CD4-positive, alpha-beta T cell treated with Interleukin-4 for 4 hours (primary cell): ENCODE measurements at regions not wholly inside any gene's neighbourhood (a gene's known extent, or its start where the extent isn't known, plus 50 kb on each side); places are given as distances from the start of the nearest gene placed in this dataset.
"Not testable (repeated sequence)": the region's sequence is repeated elsewhere in the genome, so short reads cannot be mapped to it uniquely, and the experiment has no call there.

ENCODE experiments used
- DNase-seq: peaks from one replicate; pipeline ENCODE4 v3.0.0-alpha.2; 2020

- no peak for DNase-seq
Measured at GRCh38 chr2:142756430-142756829, 121.0 kb upstream of the KYNU start.

GRCh38 chr2:142755191-142755590, 122.3 kb upstream of the KYNU start:
- no peak for DNase-seq

- DNase-seq = no peak
Measured at GRCh38 chr2:142754182-142754581, 123.3 kb upstream of the KYNU start.

DNA sequence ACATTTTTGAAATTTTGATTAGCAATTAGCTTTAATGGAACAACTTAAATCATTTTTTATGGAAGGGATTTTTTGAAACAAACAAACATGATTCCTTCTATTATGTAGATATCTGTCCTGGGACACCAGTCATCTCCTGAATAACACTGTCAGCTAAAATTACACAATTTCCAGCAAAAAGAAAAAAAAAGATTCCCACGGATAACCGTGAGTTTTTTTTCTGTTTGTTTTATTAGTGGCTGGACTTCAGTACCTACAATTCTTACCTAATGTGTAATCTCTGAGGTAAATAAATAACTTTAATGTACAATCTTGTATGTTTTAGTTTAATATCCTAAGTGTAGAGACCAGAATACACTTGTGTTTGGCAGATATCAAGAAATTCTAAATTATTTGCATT, 126.6 kb upstream of the KYNU start:
- no peak for DNase-seq

DNA sequence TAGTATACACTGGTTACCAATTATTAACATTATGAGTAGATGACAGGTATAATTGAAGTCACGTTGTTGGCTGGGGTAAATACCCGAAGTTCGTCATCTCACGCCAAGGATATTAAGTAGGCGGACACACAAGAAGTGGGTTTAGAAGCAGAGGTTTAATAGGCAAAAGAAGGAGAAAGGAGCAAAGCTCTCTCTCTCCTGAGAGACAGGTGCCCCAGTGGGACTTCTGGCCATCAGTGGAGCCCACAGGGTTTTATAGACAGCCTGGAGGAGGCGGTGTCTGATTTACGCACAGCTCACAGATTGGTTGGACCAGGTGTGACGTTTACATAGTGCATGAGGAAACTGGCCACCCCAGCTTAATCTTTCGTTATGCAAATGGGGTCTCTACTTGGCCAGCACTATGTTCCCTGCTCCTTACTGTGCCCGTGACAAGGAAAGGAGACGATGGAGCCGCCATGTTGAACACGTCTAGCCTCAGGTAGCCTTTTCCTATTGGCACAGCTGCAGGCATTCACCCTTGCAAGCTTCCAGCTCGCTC, 128.8 kb upstream of the KYNU start:
- no peak for DNase-seq

GRCh38 chr2:142745691-142746090, 131.8 kb upstream of the KYNU start:
- DNase-seq = no peak

- no peak for DNase-seq
Measured at GRCh38 chr2:142742371-142743214, 134.9 kb upstream of the KYNU start.

GRCh38 chr2:142741764-142742269, 135.6 kb upstream of the KYNU start:
- no peak for DNase-seq

DNA sequence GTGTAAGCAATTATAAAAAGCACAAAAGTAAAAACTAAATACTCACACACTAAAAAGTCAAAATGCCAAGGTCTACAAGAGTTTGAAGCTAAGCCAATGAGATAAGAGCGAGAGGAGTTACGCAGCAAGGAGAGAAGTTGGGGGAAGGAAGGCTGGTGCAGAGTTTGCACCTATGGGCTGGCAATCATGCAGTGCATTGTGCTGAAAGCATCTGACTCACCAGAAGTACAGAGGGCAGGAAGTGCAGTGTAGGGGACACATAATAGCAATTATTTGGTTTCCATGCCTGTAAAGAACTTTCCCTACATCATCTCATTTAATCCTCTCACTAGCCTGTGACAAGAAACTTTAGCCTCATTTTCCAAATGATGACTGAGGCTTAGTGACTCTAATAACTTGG, 142.7 kb upstream of the KYNU start:
- no peak for DNase-seq

DNA sequence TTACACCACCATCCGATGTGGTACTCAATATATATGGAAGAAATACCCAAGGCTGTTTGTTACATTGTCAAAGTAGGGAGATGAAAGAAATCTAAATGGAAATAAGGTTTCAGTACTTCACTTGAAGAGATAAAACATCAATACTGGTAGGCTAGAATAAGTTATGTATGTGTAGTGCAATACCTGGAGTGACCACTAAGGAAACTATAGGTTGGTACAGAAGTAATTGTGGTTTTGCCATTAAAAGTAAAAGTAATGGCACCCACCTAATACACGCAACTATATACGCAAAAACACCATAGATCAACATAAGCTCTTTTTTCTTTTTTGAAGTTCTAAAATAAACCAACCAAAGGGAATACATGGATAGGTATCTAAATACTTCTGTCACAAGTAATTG, 143.2 kb upstream of the KYNU start:
- no peak for DNase-seq

- not testable (repeated sequence) for DNase-seq
Measured at GRCh38 chr2:142729814-142730213, 147.7 kb upstream of the KYNU start.

- DNase-seq = not testable (repeated sequence)
Measured at GRCh38 chr2:142727821-142728478, 149.5 kb upstream of the KYNU start.

DNA sequence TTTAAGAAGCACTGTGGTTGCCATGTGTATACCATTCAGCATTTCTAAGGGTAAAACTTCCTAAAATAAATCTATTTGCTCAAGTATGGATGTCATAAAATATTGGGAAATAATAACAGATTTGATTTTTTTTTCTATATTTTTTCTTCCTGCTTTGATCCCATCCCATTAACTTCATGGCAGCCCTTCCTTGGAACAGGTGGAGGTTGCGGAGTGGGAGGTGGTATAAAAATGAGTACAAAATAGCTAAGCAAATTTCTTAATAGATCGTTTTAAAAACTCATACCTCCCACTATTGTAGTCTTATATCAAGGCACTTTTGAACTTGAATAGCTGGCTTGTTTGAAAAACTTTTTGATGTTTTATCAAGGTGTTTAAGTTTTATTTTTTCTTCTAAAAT, 152.1 kb upstream of the KYNU start:
- DNase-seq = no peak

- DNase-seq = no peak
Measured at GRCh38 chr2:142724713-142725349, 152.6 kb upstream of the KYNU start.

DNA sequence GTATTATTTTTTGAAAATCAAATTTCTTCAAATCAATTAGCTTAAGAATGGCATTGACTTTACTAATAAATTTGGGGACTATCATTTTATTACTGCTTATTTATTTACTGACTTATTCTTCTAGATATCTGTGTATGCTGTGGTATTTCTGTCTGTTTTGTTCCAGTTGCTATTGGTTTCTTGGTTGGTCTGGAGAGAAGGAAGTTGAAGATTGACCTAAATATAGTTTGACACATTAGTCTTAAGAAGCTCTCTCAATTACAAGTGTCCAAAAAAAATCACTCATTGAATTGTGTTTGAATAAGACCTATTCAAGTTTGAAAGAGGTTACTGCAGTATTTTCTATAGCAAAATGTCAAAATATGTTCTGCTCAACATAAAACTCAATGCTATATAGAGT, 153.3 kb upstream of the KYNU start:
- DNase-seq = no peak

- no peak for DNase-seq
Measured at GRCh38 chr2:142723236-142723635, 154.2 kb upstream of the KYNU start.

- no peak for DNase-seq
Measured at GRCh38 chr2:142722569-142722968, 154.9 kb upstream of the KYNU start.

- no peak for DNase-seq
Measured at GRCh38 chr2:142722086-142722485, 155.4 kb upstream of the KYNU start.

DNA sequence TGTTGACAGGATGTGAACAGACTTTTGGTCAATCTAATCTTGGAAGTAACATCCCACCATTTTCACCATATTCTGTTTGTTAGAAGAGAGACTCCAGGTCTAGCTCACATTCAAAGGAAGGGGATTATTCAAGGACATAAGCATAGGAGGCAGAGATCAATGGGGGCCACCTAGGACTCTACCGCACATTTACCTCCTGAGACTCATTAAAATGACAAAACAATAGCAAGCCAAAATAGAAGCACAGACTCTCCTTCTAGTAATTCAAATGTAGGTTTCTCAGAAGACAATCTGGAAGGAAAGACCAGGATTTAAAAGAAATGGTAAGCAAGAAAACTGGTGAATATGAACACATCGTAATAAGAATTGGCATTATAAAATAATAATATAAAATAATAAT, 156.4 kb upstream of the KYNU start:
- DNase-seq = no peak

DNA sequence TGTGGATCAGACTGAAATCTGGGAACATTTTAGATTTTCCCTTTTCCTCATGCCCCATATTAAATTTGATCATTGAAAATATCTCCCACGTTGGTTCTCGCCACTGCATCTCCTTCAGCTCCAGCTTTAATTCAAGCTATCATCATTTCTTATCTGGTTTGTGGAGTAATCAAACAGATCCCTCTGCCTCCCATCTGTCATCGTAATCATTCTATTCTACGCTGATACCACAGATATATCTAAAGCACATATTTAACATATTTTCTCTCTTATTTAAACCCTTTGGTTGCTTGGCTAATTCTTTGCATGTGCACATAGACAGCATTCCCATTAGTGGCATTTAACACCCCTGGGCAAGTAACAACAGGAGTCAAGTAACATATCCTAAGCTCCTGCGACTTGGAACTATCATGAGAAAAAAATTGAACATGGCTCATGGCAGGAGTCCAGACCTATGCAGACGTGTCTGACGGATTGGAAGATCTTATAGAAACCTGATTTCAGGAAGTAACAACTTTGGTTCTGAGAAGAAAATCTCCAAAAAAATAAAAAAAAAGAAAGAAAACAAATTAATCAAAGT, 158.8 kb upstream of the KYNU start:
- no peak for DNase-seq

DNA sequence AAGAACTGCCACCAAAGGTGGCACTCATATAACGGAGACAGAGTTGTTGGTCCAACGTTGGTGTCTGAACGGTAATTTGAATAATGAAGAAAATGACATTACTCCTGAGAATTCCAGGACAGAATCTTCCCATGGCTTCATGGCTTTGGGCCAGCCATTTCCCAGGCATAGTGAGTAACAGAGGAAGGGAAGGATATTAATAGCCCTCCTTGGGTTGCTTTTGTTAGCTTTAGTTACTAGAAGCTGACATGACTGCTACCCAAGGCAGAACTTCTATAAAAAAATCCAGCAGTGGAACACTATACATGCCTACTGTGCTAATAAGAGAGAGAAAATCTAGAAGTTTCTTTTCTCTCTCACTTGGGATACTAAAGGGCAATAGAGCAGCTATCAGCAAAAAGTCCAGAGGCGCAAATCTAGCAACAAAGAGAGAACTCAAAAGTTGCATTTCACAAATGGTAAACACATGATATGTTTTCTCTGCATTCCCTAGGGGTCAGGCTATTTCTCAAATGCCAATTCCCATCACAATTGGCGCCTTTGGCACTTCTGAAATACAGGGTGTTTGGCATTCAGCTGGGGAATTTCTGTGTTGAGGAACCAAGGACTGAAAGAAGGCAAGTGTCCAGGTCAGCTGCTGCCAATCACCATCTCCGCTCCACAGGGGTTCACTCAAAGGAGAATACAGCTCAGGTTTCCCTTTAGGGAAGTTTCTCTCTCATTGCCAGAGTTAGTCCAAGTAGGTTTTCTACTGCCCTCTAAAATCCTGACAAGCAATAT, 160.8 kb upstream of the KYNU start:
- DNase-seq = no peak

- no peak for DNase-seq
Measured at GRCh38 chr2:142714600-142714999, 162.9 kb upstream of the KYNU start.
